ENCODE measurements at regions not wholly inside any gene's neighbourhood (a gene's known extent, or its start where the extent isn't known, plus 50 kb on each side); places are given as distances from the start of the nearest gene placed in this dataset.

DNA sequence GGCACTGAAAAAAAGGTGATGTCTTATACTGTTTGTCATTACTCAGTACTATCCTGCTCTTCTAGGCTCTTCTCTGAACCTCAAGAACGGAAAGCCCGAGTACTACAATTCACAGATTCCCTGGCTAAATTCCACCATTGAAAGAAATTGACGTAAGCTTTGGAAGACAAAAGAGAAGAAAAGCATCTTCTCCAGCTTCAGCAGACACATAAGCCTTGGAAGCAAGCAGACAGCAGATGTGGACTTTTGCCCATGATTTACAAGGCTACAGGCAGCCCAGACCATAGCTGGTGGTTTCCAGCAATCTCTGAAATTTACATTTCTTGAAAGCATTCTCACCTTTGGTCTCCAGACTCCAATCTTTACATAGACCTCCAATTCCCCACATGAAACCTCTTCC is 289.0 kb downstream of the C1D start:
- TF ChIP-seq POLR2AphosphoS5 (IDR thresholded peaks at IDR 0.05; ENCODE audit: borderline replicate concordance, low read depth, low read length): no peak
- TF ChIP-seq EZH2 (IDR thresholded peaks at IDR 0.05): no peak

Data from SK-N-MC (cell line).